OCI-LY7 (cell line): ENCODE measurements at regions not wholly inside any gene's neighbourhood (a gene's known extent, or its start where the extent isn't known, plus 50 kb on each side); places are given as distances from the start of the nearest gene placed in this dataset.

ENCODE experiments used
- EZH2phosphoT487 ChIP-seq: fragments of 200-600 bp; sonication (generic); IDR thresholded peaks from 2 replicates; pipeline ENCODE4 v1.6.1; 2018; ENCODE audit warnings: low read depth, borderline replicate concordance, mild to moderate bottlenecking, mixed run types, antibody characterized with exemption, low read length, moderate library complexity, mixed read lengths
- TF ChIP-seq, protein P1 (sequence below): fragments of 200-600 bp; sonication (generic); conservative IDR thresholded peaks from 2 replicates; pipeline ENCODE4 v1.5.1; 2014; ENCODE audit warnings: mild to moderate bottlenecking, antibody characterized with exemption, low read length, moderate library complexity, mixed read lengths

DNA sequence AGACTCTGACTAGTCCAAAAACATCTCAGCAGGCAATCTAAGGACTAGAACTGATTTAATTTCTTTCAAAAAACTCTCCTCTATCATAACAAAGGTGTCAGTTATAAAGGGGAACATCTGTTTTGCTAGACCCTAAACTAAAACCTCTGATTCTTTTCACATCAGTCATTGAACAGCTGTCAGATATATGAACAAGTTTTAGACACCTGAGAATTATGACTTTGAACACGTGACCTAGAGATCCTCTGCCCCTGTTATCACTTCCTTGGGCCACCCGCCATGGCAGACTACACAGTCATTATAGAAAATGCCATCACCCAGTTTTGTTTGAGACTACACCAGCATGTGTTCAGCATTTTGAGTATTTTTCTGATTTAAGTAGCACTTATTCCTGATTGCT is 282.3 kb upstream of the TBL1XR1 start:
- TF ChIP-seq, protein P1, sequence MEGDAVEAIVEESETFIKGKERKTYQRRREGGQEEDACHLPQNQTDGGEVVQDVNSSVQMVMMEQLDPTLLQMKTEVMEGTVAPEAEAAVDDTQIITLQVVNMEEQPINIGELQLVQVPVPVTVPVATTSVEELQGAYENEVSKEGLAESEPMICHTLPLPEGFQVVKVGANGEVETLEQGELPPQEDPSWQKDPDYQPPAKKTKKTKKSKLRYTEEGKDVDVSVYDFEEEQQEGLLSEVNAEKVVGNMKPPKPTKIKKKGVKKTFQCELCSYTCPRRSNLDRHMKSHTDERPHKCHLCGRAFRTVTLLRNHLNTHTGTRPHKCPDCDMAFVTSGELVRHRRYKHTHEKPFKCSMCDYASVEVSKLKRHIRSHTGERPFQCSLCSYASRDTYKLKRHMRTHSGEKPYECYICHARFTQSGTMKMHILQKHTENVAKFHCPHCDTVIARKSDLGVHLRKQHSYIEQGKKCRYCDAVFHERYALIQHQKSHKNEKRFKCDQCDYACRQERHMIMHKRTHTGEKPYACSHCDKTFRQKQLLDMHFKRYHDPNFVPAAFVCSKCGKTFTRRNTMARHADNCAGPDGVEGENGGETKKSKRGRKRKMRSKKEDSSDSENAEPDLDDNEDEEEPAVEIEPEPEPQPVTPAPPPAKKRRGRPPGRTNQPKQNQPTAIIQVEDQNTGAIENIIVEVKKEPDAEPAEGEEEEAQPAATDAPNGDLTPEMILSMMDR = no peak
- no peak for TF ChIP-seq EZH2phosphoT487
